ENCODE measurements at regions not wholly inside any gene's neighbourhood (a gene's known extent, or its start where the extent isn't known, plus 50 kb on each side); places are given as distances from the start of the nearest gene placed in this dataset.

DNA sequence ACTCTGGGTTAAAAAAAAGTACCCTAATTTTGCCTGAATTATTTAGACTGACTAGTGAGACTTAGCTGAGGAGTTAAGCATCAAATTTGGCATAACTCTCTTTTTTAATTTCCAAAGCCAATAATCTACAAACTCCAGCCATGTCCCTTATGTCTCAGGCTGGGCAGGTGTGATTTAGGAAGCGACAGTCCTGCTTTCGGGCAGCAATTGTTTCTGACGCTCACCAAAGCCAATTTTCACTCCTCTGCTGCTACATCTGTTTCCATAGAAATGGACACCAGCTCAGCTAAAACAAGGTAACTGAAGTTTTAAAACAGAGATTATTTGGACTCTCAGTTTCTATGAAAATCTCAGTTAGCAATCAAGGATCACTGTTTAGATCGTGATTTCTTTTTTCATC is 338.7 kb downstream of the ABCC12 start (continued):
- no peak for TF ChIP-seq BACH1 (IDR thresholded peaks at IDR 0.05; ENCODE audit: low read length)
- no peak for TF ChIP-seq RFX5 (IDR thresholded peaks at IDR 0.05; ENCODE audit: borderline replicate concordance, low read depth, low read length)
- no peak for TF ChIP-seq KDM1A (IDR thresholded peaks at IDR 0.05; ENCODE audit: borderline replicate concordance, low read length)
- TF ChIP-seq SUZ12 (IDR thresholded peaks at IDR 0.05; ENCODE audit: low read length) = no peak
